HepG2 (cell line): ENCODE measurements at regions not wholly inside any gene's neighbourhood (a gene's known extent, or its start where the extent isn't known, plus 50 kb on each side); places are given as distances from the start of the nearest gene placed in this dataset.

Experiments
- ATAC-seq: fragments of 200-7000 bp; cut with Tn5 transposase; 3 replicates; pipeline ENCODE4 v1.9.1; 2020; ENCODE audit warnings: mild to moderate bottlenecking, moderate library complexity
- BruUV-seq: library from RNA; stranded (reverse); fragments of 400-500 nt; replicated peaks from 2 replicates; lab custom pipeline; 2021; lab: Mats Ljungman, UMichigan
- CTCF ChIA-PET: fragments of 300-600 bp; formaldehyde crosslinking; extraction: SDS; loops from one replicate; lab custom pipeline; 2021; ENCODE audit warnings: low total read pairs, inconsistent platforms, low intra/inter-chr PET ratio; lab: Yijun Ruan, JAX
- POLR2A ChIA-PET: fragments of 350-600 bp; sonication (Branson Sonifier 250); formaldehyde crosslinking; loops from one replicate; lab custom pipeline; 2020; ENCODE audit warnings: antibody characterized with exemption, inconsistent platforms; lab: Yijun Ruan, JAX
- DNase-seq: peaks from one replicate; pipeline ENCODE4 v3.0.0-alpha.2; 2015; ENCODE audit warnings: low spot score
- FAIRE-seq: peaks from 3 replicates; lab custom pipeline; 2011; peaks lifted over from hg19 to GRCh38; lab: Jason Lieb, UNC
- H2AFZ ChIP-seq: one replicate; pipeline ENCODE4 v1.6.1; 2011; ENCODE audit warnings: low read length, inconsistent platforms
- H3K27ac ChIP-seq: fragments of 300-600 bp; 3 replicates; pipeline ENCODE4 v1.8.0; 2011; ENCODE audit warnings: mixed run types, mild to moderate bottlenecking, mixed read lengths, low read length, inconsistent platforms; ENCODE audit not compliant: insufficient read depth; ENCODE audit errors: extremely low read length
- H3K27me3 ChIP-seq, 2 experiments: fragments of 200-600 bp in 1 of 2; 2 replicates in 1 of 2; 3 replicates in 1 of 2; pipeline versions ENCODE4 v1.6.0 to v1.8.0; 2011; ENCODE audit warnings: low read length in 2 of 2, mild to moderate bottlenecking in 2 of 2, moderate library complexity in 2 of 2, inconsistent platforms in 1 of 2; ENCODE audit not compliant: insufficient read depth in 2 of 2, control insufficient read depth in 1 of 2
- H3K36me3 ChIP-seq, 2 experiments: fragments of 200-600 bp in 1 of 2; replicated peaks in 1 of 2; 2 replicates in 1 of 2; 3 replicates in 1 of 2; pipeline versions ENCODE4 v1.5.1 to v1.8.0; 2011; ENCODE audit warnings: low read length in 2 of 2, inconsistent platforms in 1 of 2; ENCODE audit not compliant: insufficient read depth in 2 of 2, control insufficient read depth in 1 of 2
- H3K4me1 ChIP-seq: 2 replicates; pipeline ENCODE4 v1.5.1; 2012; ENCODE audit warnings: low read length, inconsistent platforms; ENCODE audit not compliant: insufficient read depth
- H3K4me2 ChIP-seq: 2 replicates; pipeline ENCODE4 v1.6.0; 2011; ENCODE audit warnings: low read depth, low read length, inconsistent platforms
- H3K4me3 ChIP-seq, 3 experiments: fragments of 200-600 bp in 1 of 3; sonication (generic), shearing (Covaris generic) in 1 of 3; replicated peaks in 1 of 3; 2 replicates each; pipeline ENCODE4 v1.5.1; 2011 to 2016; ENCODE audit warnings: low read length in 3 of 3, inconsistent platforms in 2 of 3, low read depth in 2 of 3, mild to moderate bottlenecking in 2 of 3, control low read depth in 1 of 3, mixed read lengths in 1 of 3; ENCODE audit not compliant: insufficient read depth in 1 of 3
- H3K79me2 ChIP-seq: one replicate; pipeline ENCODE4 v1.6.1; 2011; ENCODE audit warnings: low read length, inconsistent platforms; ENCODE audit not compliant: insufficient read depth
- H3K9ac ChIP-seq: 2 replicates; pipeline ENCODE4 v1.6.0; 2011; ENCODE audit warnings: mild to moderate bottlenecking, low read depth, low read length, inconsistent platforms; ENCODE audit not compliant: insufficient read depth
- H3K9me3 ChIP-seq: 2 replicates; pipeline ENCODE4 v1.5.1; 2012; ENCODE audit warnings: mild to moderate bottlenecking, low read length
- H4K20me1 ChIP-seq: 2 replicates; pipeline ENCODE4 v1.6.0; 2011; ENCODE audit warnings: inconsistent platforms, mild to moderate bottlenecking, low read length, moderate library complexity; ENCODE audit not compliant: insufficient read depth
- ATF7 ChIP-seq, 2 experiments: fragments of 450-650 bp in 1 of 2; sonication (generic) in 1 of 2; formaldehyde crosslinking in 1 of 2; IDR thresholded peaks; 2 replicates each; pipeline versions ENCODE4 v1.4.0 to v1.6.1; 2016 to 2020; ENCODE audit warnings: antibody characterized with exemption in 1 of 2, mild to moderate bottlenecking in 1 of 2, missing genetic modification reagents in 1 of 2
- ATRX ChIP-seq: sonication (generic); formaldehyde crosslinking; IDR thresholded peaks from 2 replicates; pipeline ENCODE4 v1.4.0; 2020; ENCODE audit warnings: missing genetic modification reagents, borderline replicate concordance
- CBX1 ChIP-seq: IDR thresholded peaks from one replicate; pipeline ENCODE4 v1.6.1; 2016; ENCODE audit warnings: antibody characterized with exemption, low read depth
- EZH2 ChIP-seq: conservative IDR thresholded peaks from 2 replicates; pipeline ENCODE4 v1.6.1; 2012; ENCODE audit warnings: mild to moderate bottlenecking, low read depth, low read length, moderate library complexity
- FOXA3 ChIP-seq: IDR thresholded peaks from 2 replicates; pipeline ENCODE4 v1.6.1; 2016; ENCODE audit warnings: missing genetic modification reagents, missing compliant biosample characterization
- IRF1 ChIP-seq: sonication (generic); formaldehyde crosslinking; IDR thresholded peaks from 2 replicates; pipeline ENCODE4 v1.4.0; 2020; ENCODE audit warnings: low read depth, mild to moderate bottlenecking, missing genetic modification reagents
- PHB2 ChIP-seq: fragments of 450-650 bp; IDR thresholded peaks from 2 replicates; pipeline ENCODE4 v1.6.1; 2018; ENCODE audit not compliant: partially characterized antibody
- ZNF878 ChIP-seq: sonication (generic); formaldehyde crosslinking; IDR thresholded peaks from 2 replicates; pipeline ENCODE4 v1.8.1; 2023; ENCODE audit warnings: mild to moderate bottlenecking, missing genetic modification reagents, moderate library complexity
- WGBS: methylation state at CpG from one replicate; pipeline ENCODE4 v1.1.6; 2017; ENCODE audit warnings: low lambda C conversion rate; 5-methylcytosine and 5-hydroxymethylcytosine counted together
- in situ Hi-C: cut with HindIII; loops from 2 replicates; pipeline ENCODE4 v1.10.0; 2017; ENCODE audit warnings: low pct_unique_long_range_greater_than_20kb; ENCODE audit not compliant: extremely low pct_ligation_motif_present
- intact Hi-C: fragments of 100-400 bp; cut with micrococcal nuclease; formaldehyde crosslinking; loops from one replicate; pipeline ENCODE4 v1.10.0; 2022; ENCODE audit not compliant: unreplicated experiment

GRCh38 chr7:116425647-116426209, 73.8 kb upstream of the CAV2 start:
- Histone ChIP-seq H3K79me2 (no peaks in the 10 kb centered on the region), H2AFZ (no peak overlapping the region), H3K36me3 (no peaks in the 10 kb centered on the region), H3K4me1 (no peaks in the 10 kb centered on the region), H3K27ac (no peak overlapping the region), H3K9ac (no peak overlapping the region), H4K20me1 (no peaks in the 10 kb centered on the region), H3K9me3 (no peaks in the 10 kb centered on the region), H3K27me3 (no peaks in the 10 kb centered on the region), H3K4me2 (no peak overlapping the region), H3K4me3 (no peak overlapping the region)
- ATAC-seq (no peak), FAIRE-seq (no peak), DNase-seq (no peak)
- peak; percentile 38 for TF ChIP-seq ATF7 (IDR thresholded peaks at IDR 0.05)
- no peak for TF ChIP-seq ATF7 (CRISPR knock-in tag; IDR thresholded peaks at IDR 0.05)
- no peak for TF ChIP-seq EZH2
- no peak for TF ChIP-seq ZNF878
- TF ChIP-seq ATRX (CRISPR knock-in tag) = no peak
- no TSS peak for BruUV-seq
- intact Hi-C loops = no loop called here
- WGBS = 22% methylated on average over 3 of the region's 3 CpGs
- in situ Hi-C loops = no loop called here
- ChIA-PET POLR2A (no interaction called here), CTCF (no interaction called here)

- H2AFZ ChIP-seq = no peak overlapping the region
- intact Hi-C loops = no loop called here
- in situ Hi-C loops = no loop called here
- H3K36me3 ChIP-seq = no peaks in the 10 kb centered on the region
- POLR2A ChIA-PET = no interaction called here
- no TSS peak for BruUV-seq
- 7% methylated on average over 4 of the region's 4 CpGs for WGBS
- H3K9me3 ChIP-seq = no peaks in the 10 kb centered on the region
- CTCF ChIA-PET = no interaction called here
- H3K4me1 ChIP-seq = no peaks in the 10 kb centered on the region
- no peak overlapping the region for H3K4me3 ChIP-seq
- H3K27me3 ChIP-seq = no peaks in the 10 kb centered on the region
- no peak for FAIRE-seq
- no peak for DNase-seq
- TF ChIP-seq FOXA3 (CRISPR knock-in tag) = no peak
- TF ChIP-seq CBX1 = no peak
- TF ChIP-seq PHB2 = no peak
- TF ChIP-seq IRF1 (CRISPR knock-in tag) = no peak
- no peak overlapping the region for H3K4me2 ChIP-seq
- H3K9ac ChIP-seq = no peak overlapping the region
- no peaks in the 10 kb centered on the region for H3K79me2 ChIP-seq
- H4K20me1 ChIP-seq = no peaks in the 10 kb centered on the region
- H3K27ac ChIP-seq = no peak overlapping the region
- no peak for ATAC-seq
Measured at GRCh38 chr7:116426428-116427156, 72.9 kb upstream of the CAV2 start.
